RWPE1 (cell line): ENCODE measurements at regions not wholly inside any gene's neighbourhood (a gene's known extent, or its start where the extent isn't known, plus 50 kb on each side); places are given as distances from the start of the nearest gene placed in this dataset.

Experiments
- CTCF ChIA-PET: fragments of 350-600 bp; sonication (Branson Sonifier 250); formaldehyde crosslinking; extraction: SDS; loops from one replicate; lab custom pipeline; 2021; lab: Yijun Ruan, JAX
- POLR2A ChIA-PET: fragments of 400-600 bp; formaldehyde crosslinking; extraction: SDS; loops from one replicate; lab custom pipeline; 2020; ENCODE audit warnings: antibody characterized with exemption; ENCODE audit not compliant: low non-redundant PET; lab: Yijun Ruan, JAX
- DNase-seq: peaks from one replicate; pipeline ENCODE4 v3.0.0; 2012; ENCODE audit warnings: low spot score
- H3K27ac ChIP-seq: fragments of 450-650 bp; 2 replicates; pipeline ENCODE4 v1.5.1; 2017
- TF ChIP-seq, protein P1 (sequence below): fragments of 450-650 bp; conservative IDR thresholded peaks from 2 replicates; pipeline ENCODE4 v1.5.1; 2017; ENCODE audit warnings: low read depth, mild to moderate bottlenecking

DNA sequence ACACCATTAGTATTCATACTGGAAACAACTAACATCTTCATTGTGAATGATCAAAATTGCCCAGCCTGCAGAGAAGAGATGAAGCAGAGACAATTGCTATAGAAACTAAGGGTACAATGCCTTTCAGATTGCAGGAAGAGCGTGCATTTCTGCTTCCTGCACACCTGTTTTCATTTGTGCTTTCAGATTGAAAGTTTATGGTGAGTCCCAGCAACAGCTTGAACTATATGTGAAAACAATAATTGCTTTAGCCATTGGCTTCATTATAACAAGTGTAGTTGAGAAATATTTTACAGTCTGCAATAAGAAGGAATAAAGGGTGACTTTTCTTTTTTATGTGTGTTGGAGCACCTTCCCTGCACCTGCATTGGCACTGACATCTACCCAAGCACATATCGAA is 136.3 kb downstream of the CD8B2 start:
- no peak overlapping the region for H3K27ac ChIP-seq
- ChIA-PET CTCF (interaction anchor here (0.6 kb wide), 1 partner anchor 1139 kb away, joined by 3 read pairs; no protein-coding TSS in a partner anchor), POLR2A (no interaction called here)
- TF ChIP-seq, protein P1, sequence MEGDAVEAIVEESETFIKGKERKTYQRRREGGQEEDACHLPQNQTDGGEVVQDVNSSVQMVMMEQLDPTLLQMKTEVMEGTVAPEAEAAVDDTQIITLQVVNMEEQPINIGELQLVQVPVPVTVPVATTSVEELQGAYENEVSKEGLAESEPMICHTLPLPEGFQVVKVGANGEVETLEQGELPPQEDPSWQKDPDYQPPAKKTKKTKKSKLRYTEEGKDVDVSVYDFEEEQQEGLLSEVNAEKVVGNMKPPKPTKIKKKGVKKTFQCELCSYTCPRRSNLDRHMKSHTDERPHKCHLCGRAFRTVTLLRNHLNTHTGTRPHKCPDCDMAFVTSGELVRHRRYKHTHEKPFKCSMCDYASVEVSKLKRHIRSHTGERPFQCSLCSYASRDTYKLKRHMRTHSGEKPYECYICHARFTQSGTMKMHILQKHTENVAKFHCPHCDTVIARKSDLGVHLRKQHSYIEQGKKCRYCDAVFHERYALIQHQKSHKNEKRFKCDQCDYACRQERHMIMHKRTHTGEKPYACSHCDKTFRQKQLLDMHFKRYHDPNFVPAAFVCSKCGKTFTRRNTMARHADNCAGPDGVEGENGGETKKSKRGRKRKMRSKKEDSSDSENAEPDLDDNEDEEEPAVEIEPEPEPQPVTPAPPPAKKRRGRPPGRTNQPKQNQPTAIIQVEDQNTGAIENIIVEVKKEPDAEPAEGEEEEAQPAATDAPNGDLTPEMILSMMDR, result no peak
- DNase-seq, result no peak

DNA sequence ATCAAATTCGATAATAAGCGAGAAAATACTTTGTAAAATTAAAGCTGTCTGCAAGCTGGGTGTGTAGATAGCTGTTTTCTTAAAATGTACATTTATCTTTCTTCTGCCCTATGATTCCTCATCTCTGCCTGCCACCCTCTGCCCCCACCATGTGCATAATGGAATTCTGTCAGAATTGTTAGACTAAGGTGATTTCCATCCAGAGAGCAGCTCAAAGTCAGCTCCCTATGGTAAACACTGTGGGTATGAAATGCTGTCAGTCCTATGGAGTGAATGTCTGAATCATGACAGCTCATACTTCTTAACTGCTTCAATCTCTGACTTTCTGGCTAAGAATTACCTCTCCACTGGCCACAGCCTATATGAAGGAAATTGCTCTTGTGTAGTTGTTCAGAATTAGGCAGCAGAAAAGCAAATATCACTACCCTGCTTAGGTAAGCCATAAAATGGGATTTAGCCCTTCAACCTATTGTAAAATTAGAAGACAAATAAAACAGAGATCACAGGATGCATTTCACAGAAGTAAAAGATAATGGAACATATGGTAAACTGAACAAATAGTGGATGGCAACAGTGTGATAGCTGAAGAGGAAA is 137.7 kb downstream of the CD8B2 start:
- no peak for DNase-seq
- ChIA-PET POLR2A (no interaction called here), CTCF (no interaction called here)
- H3K27ac ChIP-seq, result no peak overlapping the region
- TF ChIP-seq, protein P1, result no peak

DNA sequence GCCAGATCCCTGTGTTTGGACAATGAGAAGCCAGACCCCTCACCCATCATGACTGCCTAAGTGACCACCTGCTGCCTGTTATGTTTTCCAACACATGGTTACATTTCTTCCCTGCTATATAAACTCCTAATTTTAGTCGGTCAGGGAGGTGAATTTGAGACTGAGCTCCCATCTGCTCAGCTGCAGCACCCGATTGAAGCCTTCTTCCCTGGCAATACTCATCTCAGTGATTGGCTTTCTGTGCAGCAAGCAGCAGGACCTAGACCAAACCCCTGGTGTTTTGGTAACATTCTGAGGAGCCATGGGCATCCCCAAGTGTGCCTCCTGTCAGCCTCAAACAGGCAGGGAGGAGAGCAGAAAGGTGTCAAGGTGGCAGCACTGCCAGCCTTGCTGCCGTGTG is 141.2 kb downstream of the CD8B2 start:
- CTCF ChIA-PET, result no interaction called here
- no peak overlapping the region for H3K27ac ChIP-seq
- TF ChIP-seq, protein P1, result no peak
- DNase-seq, result no peak
- POLR2A ChIA-PET, result no interaction called here

DNA sequence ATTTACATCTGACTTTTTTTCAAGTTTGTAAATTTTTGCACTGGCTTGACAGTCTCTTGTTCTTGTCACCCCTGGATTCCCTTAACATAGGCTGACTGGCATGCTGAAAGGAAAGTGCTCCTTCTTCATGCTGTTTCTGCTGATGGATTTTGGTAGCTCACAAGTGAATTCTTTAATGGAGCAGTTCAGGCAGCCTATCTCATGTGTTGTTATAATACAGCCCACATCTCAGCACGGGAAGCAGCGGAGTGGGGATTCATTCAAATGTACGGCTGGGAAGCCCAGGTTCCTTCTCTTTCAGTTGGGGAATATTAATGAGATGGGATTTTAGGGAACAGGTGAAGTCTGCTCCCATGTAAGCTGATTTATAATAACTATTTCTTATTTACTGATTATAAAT is 142.8 kb downstream of the CD8B2 start:
- CTCF ChIA-PET, result interaction anchor here (0.6 to 1.2 kb wide), 2 partner anchors 8 to 1471 kb away, joined by 3 to 8 read pairs; no protein-coding TSS in a partner anchor
- no peak for DNase-seq
- POLR2A ChIA-PET, result no interaction called here
- TF ChIP-seq, protein P1, result no peak
- no peak overlapping the region for H3K27ac ChIP-seq

DNA sequence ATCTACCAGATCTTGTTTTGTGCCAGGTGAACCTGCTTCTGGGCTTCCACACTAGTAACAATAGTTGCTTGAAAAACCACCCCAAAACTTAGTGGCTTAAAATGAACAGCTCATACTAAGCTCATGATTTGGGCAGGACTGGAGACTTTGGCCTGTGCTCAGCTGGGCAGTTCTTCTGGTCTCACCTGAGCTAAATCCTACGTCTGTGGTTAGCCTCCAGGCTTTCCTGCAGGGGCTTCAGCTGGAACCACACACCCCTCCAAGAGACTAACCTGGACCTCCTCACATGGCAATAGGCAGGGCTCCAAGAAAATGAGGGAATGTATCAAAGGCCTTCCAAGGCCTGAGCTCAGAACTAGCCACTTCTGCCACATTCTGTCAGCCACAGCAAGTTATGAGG is 144.1 kb downstream of the CD8B2 start:
- POLR2A ChIA-PET, result no interaction called here
- no peak overlapping the region for H3K27ac ChIP-seq
- CTCF ChIA-PET, result no interaction called here
- DNase-seq, result no peak
- TF ChIP-seq, protein P1, result no peak

DNA sequence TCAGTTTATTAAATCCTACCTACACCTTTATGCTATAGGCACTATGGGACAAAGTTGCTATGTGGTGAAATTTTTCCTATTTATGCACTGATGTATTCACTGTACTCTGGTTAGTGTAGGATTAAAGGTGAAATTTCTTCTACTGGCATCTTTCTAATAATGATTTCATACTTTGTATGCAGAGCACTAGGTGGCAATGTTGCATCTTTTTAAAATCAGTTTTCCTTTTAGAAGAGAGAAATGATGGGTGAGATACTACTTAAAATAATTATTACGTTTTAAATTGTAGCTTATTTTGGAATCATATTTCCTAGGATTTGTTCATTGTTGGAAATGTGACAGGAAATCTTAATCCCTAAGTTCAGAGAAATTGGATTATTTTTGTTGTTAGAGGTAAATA is 150.9 kb downstream of the CD8B2 start:
- ChIA-PET CTCF (interaction anchor here (0.6 to 0.8 kb wide), 5 partner anchors 8 to 1656 kb away, joined by 3 to 5 read pairs (median 3); no protein-coding TSS in a partner anchor), POLR2A (no interaction called here)
- DNase-seq, result peak; percentile 6

More for the DNA sequence above, 150.9 kb downstream of the CD8B2 start:
- H3K27ac ChIP-seq, result no peak overlapping the region
- TF ChIP-seq, protein P1, result peak; percentile 41; the same call in 1 of the 2 replicates
